Epithelial cell of esophagus (primary cell): ENCODE measurements at regions not wholly inside any gene's neighbourhood (a gene's known extent, or its start where the extent isn't known, plus 50 kb on each side); places are given as distances from the start of the nearest gene placed in this dataset.

Experiments
- DNase-seq: peaks from one replicate; pipeline ENCODE4 v3.0.0; 2010; ENCODE audit warnings: low read depth
- H3K4me3 ChIP-seq: 2 replicates; pipeline ENCODE4 v1.5.1; 2011; ENCODE audit warnings: mild to moderate bottlenecking, low read length, control low read depth
- TF ChIP-seq, protein P1 (sequence below): IDR thresholded peaks from 2 replicates; pipeline ENCODE4 v1.5.1; 2011; ENCODE audit warnings: low read depth, mild to moderate bottlenecking, low read length, control low read depth, inconsistent platforms; ENCODE audit not compliant: insufficient read depth; ENCODE audit errors: missing control alignments

DNA sequence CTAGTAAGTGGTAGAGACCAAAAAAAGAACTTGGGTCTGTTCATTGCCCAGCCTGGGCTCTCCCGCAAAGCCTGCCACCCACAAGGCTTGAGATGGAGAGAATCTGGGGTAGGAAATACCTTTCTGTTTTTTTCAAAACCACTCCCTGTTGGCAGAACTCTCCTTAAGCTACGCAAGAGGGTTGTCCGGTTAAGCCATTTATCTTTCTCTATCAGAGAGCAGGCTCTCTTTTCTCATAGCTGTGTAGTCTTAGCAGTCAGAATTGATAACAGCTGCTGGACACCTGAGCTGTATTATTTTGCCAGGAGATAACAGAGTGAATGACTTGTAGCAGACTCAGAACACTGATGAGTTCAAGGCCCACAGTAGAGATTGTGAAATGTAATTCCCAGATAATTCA is 1088.1 kb downstream of the TSN start:
- TF ChIP-seq, protein P1, sequence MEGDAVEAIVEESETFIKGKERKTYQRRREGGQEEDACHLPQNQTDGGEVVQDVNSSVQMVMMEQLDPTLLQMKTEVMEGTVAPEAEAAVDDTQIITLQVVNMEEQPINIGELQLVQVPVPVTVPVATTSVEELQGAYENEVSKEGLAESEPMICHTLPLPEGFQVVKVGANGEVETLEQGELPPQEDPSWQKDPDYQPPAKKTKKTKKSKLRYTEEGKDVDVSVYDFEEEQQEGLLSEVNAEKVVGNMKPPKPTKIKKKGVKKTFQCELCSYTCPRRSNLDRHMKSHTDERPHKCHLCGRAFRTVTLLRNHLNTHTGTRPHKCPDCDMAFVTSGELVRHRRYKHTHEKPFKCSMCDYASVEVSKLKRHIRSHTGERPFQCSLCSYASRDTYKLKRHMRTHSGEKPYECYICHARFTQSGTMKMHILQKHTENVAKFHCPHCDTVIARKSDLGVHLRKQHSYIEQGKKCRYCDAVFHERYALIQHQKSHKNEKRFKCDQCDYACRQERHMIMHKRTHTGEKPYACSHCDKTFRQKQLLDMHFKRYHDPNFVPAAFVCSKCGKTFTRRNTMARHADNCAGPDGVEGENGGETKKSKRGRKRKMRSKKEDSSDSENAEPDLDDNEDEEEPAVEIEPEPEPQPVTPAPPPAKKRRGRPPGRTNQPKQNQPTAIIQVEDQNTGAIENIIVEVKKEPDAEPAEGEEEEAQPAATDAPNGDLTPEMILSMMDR: no peak
- no peak for DNase-seq
- H3K4me3 ChIP-seq: no peak overlapping the region

DNA sequence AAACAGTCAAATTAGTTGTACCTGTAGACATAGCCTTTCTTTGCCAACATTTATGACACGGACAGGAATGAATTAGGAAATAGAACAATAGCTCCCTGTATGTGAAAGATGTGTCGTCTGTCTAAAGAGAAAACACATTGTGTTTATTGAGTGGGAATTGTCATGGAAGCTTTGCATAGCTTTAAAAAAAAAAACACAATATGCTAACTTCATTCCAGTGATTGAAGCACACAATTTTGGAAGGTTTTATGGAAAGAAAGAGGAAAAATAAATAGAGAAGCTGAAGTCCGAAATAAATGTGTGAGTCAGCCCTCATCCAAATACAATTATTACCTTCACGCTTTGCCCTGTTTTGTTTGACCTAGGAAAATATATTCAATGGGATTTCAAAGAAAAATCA is 1095.7 kb downstream of the TSN start:
- no peak for DNase-seq
- TF ChIP-seq, protein P1: no peak
- no peak overlapping the region for H3K4me3 ChIP-seq

DNA sequence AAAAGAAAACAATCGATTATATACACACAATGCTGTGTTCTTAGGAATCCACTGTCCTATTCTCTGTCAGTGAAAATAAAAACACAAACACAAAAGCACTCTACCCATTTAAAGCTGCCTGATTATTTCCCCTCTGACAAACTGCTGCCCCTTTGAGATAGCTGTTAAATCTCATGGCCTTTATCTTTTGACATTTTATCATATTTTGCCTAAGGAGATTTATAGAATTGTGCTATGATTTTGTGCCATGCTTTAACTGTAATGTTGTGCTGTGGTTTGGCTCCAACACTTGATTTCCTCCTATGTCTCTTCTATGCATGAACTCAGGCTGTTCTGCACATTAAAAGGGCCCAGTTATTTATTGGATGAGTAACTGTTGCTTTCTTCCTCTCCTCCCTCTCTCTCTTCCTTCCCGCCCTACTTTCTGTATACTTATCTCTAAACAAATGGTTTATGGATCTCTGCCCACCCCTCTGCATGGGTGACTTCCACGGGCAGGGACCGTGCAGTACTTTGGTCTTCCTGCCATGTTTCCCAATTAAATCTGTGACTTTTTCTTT is 1096.6 kb downstream of the TSN start:
- no peak for DNase-seq
- H3K4me3 ChIP-seq: no peak overlapping the region
- TF ChIP-seq, protein P1: no peak

DNA sequence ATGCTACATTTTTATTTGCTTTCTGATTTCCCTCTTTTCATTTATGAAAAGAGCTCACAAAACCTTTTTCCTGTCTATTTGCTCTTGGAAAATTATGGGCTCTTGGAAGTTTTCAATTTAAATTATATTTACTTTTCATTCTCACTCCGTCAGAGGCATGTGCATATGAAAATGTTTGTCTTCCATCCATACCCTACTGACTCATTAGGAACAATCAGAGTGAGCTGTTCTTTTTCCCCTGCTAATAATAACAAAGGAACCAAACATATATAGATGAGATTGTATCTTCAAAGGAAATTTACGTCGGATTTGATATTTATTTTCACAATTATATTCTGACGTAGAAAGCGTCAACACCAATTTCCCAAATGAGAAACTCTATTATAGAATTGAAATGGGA is 1101.2 kb downstream of the TSN start:
- H3K4me3 ChIP-seq: no peak overlapping the region
- TF ChIP-seq, protein P1: no peak
- no peak for DNase-seq

DNA sequence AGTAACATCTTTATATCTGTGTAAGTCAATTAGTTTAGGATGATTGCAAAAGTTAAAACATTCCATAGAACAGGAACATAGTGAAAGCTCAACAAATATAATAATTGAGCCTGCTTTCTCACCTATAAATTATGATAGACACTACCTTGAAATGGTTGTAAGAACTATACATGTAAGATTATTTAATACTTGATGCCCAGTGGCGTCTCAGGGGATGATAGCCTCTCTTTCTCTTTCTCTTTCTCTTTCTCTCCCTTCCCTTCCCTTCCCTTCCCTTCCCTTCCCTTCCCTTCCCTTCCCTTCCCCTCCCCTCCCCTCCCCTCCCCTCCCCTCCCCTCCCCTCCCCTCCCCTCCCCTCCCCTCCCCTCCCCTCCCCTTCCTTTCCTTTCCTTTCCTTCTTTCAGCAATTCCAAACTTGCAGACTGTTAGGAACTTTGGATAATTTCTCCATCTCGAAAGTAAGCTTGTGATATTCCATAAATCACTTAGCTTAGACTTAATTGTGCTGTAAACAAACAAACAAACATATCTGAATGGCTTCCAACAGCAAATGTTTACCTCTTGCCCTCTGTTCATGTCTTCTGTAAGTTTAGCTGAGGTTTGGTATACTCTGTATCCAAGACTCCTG is 1102.7 kb downstream of the TSN start:
- H3K4me3 ChIP-seq: no peak overlapping the region
- no peak for DNase-seq
- TF ChIP-seq, protein P1: no peak

DNA sequence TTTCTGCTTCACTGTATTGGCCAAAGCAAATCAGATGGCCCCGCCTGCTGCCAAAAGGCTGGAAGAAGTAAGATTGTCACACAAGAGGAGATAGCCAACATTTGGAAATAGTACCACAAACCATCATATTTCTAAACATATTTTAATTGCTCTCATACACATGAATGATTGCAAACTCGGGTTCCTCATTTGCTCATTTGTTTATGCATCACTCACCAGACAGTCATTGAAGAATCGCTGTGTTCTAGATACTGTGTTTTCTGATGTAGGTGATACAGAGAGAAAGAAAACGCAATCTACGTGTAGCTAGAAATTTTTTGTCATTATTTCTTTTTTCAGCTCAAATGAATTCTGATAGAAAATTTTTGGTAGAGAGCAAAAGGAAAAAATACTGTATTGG is 1103.4 kb downstream of the TSN start:
- TF ChIP-seq, protein P1: no peak
- no peak for DNase-seq
- no peak overlapping the region for H3K4me3 ChIP-seq

DNA sequence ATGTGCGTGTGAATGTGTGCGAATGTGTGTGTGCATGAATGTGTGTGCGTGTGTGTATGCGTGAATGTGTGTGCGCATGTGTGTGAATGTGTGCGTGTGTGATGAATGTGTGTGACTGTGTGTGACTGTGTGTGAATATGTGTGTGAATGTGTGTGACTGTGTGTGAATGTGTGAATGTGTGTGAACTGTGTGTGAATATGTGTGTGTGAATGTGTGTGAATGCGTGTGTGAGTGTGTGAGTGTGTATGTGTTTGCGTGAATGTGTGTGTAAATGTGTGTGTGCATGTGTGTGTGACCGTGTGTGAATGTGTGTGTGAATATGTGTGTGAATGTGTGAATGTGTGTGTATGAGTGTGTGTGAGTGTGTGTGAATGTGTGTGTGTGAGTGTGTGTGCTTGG is 1103.8 kb downstream of the TSN start:
- no peak overlapping the region for H3K4me3 ChIP-seq
- TF ChIP-seq, protein P1: no peak
- DNase-seq: no peak
